Smooth muscle cell of the brain vasculature (primary cell): ENCODE measurements at regions not wholly inside any gene's neighbourhood (a gene's known extent, or its start where the extent isn't known, plus 50 kb on each side); places are given as distances from the start of the nearest gene placed in this dataset.
"Not testable (repeated sequence)": the region's sequence is repeated elsewhere in the genome, so short reads cannot be mapped to it uniquely, and the experiment has no call there.

ENCODE experiments used
- DNase-seq: peaks from one replicate; pipeline ENCODE4 v3.0.0-alpha.2; 2012; ENCODE audit warnings: low read depth, low spot score

DNA sequence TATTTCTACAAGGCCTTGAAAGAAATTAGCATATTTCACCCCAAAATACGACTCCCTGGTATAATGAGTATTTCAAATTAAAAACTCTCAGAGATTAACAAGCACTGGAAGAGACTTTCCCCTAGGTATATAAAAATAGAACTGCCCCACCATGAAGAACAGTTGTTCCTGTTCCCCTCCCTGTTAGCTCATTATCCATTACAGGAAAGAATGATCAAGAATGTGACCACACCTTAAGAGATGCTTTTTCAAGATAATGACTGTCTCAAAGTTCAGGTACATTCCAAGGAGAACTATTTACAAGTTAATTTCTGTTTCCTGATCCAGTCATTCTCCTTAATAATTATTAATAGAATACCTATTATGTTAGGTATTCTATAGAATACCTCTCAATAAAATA lies 1220.6 kb upstream of the CDH2 start:
- DNase-seq = no peak

DNA sequence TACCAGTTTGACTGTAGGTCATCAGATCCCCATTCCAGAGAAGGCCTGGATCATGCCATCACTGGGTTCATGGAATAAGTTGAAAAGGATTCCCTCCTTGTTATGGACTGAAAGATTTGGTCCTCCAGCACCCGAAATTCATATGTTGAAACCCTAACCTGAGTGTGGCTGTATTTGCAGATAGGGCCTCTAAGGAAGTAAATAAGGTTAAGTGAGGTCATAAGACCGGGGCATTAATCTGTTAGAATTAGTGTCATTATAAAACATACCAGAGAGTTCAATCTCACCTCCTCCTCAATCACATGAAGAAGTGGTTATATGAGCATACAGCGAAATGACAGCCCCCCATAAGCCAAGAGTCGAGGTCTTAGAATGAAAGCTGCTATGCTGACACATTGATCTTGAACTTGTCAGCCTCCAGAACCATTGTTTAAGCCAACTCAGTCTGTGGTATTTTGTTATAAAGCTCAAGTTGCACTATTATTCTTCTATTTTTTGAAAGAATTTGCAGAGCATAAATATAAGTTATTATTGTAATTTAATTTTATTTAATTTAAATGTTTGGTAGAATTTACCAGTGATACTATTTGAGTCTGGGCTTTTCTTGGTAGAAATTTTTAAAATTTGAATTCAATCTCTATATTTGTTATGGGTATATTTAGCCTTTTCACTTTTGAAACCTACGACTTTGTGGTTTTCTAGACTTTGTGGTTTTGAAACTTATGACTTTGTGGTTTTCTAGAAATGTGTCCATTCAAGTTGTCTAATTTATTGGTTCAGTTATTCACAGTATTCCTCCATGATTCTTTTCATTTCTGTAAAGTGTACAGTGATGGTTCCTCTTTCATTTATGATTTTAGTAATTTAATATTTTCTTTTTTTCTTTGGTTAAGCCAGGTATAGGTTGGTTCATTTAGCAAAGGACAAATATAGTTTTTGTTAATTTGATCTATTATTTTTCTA lies 1206.7 kb upstream of the CDH2 start:
- DNase-seq = no peak

DNA sequence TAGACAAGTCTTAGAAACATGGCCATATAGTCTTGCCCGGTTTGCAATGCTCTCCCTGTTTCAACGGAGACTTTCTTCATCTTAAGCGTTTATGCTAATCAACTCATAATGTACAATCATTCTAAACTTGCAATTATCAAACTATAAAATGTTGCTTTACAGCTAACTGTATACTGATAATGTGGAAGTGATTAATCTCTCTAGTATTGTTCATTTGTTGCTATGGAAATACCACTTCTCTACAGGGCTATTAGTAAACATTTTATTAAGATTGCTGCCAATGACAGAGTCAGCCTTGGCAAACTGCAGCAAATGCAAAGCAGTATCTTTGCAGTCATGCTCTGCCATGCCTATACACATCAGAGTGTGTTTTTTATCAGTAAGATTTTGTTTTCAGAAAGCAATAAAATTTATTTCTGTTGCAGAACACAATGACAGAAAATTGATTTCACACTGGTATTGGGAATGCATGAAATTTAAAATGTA lies 1201.8 kb upstream of the CDH2 start:
- DNase-seq = no peak

DNA sequence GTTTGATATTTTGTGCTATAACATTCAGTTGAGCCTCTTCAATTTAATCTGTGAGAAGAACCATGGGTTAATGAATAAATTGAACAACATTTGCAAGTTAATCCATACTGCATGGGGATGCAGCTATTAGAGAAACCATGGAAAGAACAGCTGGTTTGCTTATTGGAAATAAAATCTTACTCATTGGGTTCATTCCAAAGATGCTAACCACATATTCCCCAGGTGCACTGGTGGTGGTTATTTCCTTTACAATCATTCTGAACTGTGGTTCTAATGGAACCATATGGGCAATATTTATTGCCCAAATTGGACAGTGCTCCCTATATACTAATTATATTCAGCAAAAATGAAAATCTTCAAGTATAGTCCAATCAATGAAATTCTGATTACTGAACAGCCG lies 1200.4 kb upstream of the CDH2 start:
- no peak for DNase-seq

DNA sequence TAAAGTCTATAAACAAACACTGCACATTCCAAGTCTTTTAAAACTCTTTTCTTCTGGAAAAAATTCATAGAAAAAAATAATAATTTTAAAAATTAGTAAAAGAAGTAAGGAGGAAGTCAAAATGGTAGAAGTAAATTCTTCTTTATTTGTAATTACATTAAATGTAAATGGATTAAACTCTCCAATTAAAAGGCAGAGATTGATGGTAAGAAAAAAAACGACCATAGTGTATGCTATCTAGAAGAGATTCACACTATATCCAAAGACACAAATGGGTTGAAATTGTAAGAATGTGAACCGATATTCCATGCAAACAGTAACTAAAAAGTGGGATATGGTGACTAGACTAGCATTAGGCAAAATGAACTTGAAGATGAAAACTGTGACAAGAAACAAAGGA lies 1196.1 kb upstream of the CDH2 start:
- DNase-seq = no peak

DNA sequence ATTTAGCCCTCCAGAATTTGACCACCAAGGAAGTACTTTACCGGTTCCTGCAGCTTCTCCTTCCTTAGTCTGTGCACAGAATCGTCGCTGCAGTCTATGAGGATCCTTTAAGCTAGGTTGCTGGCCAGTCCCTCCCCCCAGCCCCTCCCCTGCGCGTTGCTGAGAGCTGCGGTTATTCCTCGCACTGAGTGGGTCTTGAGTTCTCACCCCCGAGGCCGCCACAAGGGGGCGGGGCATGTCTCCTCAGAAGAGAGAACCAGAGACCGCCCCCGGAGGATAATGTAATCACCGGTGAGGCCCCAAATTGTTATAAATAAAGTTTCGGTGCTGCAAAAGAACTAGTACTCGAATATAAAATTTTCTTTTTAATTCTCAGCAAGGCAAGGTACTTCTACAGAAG lies 1184.9 kb upstream of the CDH2 start:
- no peak for DNase-seq

DNA sequence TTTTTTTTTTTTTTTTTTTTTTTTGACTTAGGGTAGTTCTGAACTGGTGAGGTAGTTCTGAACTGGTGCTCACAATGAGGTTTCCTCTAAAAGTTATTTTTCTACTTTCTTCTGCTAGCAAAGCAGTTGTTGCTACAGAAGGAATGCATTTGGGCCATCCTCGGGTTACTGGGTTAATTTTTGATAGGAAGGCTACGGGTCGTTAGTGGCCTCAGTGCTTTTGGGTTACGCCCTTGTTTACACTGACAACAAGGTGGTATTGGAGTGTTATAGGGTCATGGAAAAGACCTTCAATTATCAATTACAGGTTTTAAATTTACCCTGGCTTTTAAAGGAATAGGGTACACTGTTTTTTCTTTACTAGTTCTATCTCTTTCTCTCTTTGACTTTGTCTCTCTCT lies 1183.7 kb upstream of the CDH2 start:
- DNase-seq = not testable (repeated sequence)

DNA sequence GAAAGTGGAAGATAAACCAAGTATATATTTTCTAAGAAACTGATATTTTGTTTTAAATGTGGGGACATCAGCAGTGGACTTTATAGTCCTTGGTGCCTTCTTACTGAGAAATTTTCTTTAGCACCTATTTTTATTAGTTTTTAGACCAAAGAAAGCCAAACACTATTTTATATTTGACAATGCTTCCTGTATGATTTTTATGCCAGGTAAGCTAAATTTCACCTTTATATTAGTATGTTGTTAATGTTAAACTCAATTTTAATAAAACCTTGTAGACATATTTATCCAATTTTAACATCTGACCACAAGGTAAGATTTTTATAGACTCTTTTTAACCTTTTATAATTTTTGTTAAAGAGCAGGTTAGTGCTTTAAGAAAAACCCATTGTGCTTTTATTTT lies 1182.3 kb upstream of the CDH2 start:
- DNase-seq = not testable (repeated sequence)

DNA sequence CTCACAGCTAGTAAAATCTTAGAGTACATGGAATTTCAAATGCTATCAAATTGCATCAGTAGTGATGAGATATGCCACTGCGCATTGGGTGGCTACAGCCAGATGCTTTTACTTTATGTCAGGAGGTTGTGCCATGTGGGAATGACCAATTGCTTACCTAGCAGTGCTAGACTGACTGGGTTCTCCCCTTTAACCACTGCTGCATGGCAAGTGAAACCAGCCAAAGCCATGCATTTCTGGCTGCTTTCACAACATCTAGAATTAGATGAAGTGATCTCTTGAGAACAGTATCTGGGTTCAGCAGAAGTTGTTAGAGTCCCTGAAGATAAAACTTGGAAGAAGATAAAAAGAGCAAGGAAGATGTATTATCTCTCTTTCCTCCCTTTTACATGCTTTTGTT lies 1174.2 kb upstream of the CDH2 start:
- no peak for DNase-seq

DNA sequence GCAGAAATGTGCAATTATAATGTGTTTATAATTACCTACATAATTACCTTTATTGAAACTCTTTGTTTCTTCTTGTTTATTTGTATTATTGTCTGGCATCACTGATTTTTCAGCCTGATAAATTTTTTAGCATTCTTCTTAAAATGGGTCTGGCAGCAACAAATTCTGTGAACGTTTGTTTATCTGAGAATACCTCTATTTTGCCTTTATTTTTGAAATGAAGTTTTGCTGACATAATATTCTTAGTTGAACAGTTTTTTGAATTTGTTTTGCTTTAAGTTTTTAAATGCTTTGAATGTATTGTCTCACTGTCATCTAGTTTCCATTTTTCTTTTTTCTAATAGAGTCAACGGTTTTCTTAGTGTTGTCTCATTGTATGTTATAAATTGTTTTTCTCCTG lies 1152.0 kb upstream of the CDH2 start:
- DNase-seq = no peak

DNA sequence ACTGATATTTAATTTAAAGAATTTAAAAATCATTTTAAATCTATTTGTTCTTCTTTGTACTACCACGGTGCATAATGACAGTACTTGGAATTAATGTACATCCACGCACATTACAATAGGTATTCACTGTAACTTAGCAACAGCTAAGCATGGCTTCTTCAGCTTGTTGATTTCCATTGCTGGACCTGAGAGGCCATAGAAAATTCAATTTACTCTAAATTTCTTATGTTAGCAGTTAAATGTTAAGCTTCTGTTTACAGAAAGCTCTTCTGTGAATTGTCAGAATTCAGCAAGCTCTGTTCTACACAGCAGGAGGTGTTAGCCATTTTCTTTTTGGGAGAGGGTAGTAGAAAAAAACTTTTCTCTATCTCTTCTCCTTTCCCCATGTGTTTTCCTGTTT lies 1149.3 kb upstream of the CDH2 start:
- DNase-seq = no peak

DNA sequence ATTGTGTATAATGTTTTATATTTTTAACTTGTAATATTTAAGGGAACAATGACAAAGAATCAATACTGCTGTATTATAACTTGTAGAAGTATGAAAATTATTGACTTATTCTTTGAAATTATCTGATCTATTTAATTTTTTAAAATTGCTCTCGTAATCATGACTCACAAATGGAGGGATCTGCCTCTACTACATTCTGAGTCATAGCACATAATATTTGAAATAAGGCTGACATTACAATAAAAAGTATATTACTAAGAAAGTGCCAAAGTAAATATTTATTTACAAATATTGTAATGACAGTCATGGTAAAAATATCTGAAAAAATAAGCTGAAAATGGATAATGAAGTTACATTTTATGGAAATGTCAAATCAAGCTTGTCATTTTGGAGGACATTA lies 1144.6 kb upstream of the CDH2 start:
- no peak for DNase-seq

DNA sequence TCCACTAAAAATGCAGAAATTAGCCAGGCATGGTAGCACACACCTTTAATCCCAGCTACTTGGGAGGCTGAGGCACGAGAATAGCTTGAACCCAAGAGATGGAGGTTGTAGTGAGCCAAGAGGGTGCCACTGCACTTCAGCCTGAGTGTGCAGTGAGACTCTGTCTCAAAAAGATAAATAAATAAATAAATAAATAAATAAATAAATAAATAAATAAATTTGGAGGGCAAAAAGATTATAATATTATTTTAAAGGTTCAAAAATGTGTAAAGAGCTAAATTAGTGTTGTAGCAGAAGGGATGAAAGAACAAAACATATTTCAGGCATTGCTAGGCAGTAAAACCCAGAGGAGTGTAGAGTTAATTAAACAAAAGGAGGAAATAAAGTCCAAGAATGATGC lies 1136.4 kb upstream of the CDH2 start:
- DNase-seq = no peak

DNA sequence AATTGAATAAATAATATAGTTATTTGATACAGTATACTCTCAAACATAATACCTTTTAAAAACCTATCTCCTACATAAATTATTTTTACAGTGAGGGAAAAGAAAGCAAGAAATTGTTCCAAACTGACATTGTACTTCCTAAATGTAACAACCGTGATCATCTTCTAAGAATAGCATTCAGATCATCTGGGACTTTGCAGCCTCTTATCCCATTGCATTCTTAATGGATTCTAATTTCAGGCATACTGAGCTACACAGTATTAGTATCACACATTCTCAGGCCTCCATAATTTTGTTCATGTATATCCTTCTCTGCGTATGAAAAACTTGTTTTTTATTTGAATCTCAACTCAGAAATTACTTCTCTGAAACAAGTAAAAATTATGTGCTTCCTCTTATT lies 1134.7 kb upstream of the CDH2 start:
- DNase-seq = no peak

DNA sequence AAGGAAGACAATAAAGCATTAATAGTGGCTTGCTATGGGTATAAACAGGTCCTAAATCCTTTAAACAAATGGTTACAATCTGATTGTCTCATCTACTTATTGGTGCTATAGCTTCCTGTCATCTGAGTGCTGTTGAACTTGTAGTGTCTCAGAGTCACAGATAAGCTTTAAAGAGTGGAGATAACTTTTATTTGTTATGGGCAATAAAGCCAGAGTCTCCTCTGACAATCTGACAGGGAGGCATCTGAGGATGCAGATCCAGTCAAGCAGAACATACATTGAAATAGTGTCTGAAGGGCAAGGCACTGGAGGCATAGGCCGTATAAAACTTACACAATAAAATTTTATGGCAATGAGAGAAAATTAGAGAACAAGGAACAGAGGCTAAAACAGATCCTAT lies 1132.4 kb upstream of the CDH2 start:
- DNase-seq = no peak

DNA sequence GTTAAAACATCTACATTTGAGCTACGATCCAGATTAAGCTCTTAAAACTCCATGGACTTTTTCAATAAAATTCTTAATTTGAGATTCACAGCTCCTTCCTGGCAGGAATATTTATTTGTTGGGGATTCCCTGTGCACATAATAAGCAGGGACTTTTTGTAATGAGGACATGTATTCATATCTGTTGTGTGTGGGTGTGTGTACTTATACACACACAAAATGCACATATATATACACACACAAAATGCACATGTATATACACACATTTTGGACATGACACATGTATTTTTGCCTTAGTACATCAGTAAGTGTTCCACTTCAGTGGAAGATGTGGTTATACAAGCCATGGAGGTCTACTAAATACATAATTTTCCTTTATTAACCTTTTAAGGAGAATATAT lies 1131.1 kb upstream of the CDH2 start:
- DNase-seq = no peak

DNA sequence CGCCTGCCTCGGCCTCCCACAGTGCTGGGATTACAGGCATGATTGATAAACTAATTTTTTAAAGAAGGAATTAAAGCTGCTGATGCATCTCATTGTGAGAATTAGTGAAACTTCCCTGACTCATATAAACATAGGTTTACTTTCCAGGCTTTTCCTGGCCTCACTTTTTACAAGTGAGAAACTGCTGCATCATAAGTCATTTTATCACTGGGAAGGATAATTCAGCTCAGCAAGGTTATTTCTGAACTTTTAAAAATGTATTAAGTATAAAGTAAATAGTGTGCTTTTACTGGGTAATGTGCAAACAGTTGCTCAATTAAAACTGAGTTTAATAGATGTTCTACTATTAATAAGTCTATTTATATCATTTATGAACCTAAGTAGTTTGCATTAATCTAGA lies 1130.3 kb upstream of the CDH2 start:
- DNase-seq = no peak

DNA sequence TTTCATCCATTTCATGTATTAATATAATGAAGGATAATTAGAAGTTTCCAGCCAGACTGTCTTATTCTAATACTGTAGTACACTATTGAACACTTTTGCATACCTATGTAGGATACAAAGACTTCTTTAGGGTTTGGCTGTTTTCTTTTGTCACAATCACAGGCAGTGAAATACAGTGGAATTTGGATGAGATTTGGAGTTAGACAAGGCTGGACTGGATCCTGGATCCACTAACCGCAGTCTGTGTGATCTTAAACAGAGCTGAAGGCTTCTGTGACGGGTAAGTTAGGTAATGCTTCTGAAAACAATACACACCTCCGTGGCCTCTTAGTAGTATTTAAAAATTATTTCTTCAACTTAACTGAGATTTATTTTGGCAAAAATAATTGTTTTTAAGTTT lies 1128.6 kb upstream of the CDH2 start:
- DNase-seq = no peak

DNA sequence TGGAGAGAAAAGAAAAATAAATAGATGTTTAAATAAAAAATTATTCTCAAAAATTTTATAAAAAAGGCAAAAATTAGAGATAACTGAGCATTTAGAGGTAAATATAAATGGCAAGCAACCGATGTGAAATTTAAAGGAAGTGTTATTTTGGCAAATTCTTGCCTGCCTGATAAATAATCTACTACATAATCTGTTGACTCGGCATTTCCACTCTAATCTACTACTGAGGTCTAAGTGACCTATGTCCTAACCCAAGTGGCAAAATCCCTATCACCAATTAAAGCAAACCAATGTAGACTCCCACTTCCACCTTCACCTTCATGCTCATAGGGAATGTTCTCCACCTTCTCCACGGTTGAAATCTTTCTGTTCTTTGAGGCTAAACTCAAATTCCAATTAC lies 1124.1 kb upstream of the CDH2 start:
- no peak for DNase-seq

DNA sequence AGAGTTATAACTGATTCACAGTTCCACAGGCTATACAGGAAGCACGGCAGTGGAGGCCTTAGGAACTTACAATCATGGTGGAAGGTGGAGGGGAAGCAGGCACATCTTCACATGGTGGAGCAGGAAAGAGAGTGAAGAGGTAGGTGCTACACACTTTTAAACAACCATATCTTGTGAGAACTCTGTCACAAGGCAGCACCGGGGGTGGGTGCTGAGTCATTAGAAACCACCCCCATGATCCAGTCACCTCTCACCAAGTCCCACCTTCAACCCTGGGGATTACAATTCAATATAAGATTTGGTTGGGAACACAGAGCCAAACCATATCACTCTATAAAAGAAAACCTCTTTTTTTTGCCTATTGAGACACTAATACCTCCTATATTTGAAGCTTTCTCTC lies 1108.5 kb upstream of the CDH2 start:
- no peak for DNase-seq

DNA sequence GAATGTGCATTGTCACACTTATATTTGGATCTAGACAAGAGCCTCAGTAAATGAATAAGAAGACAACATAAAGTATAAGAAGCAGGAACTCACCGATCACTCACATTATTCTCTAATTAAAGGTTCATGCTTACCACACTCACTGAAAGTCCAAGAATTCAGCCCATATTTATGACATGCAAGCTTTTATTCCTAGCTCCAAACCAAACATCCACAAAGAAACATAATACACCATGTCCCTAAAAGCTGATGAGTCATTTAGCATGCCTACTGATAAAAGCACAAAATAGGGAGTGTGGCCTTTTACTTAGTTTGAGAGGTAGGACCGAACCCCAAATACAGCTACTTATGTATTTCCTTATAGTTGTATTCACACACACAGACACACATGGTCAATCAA lies 1094.6 kb upstream of the CDH2 start:
- DNase-seq = no peak

DNA sequence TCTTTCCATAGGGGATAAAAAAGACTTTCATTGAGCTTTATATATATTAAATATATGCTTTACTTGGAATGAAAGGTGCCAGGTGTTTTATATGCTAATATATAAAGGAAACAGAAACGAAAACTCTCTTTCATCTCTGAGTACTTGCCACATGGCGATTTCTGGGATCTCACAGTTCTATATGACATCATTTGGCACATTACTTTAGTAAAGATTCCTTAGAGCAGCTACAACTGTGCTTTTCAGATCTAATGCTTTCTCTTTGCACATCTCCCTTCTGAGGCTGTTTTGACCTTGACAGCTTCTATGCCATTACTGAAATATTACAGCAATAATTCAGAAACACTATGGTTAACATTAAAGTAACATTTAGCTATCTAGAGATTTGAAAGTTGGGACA lies 1082.9 kb upstream of the CDH2 start:
- DNase-seq = no peak

DNA sequence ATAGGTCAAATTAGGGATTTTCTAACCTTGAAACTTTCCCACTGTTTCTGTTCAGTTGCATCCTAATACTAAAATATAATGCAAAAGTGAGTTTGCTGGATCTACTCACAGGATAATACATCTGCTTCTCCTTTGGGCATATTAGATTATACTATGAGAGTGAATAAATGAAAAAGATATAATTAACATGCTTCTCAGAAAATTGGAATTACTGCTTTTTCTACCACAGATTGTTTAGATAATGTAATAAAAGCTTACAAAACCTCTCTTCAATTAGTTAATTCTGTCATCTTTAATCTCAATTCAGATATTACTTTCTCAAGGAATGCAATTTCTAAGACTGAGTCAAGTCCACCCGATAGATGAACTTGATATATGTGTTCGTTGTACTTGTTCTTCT lies 1077.2 kb upstream of the CDH2 start:
- DNase-seq = no peak

DNA sequence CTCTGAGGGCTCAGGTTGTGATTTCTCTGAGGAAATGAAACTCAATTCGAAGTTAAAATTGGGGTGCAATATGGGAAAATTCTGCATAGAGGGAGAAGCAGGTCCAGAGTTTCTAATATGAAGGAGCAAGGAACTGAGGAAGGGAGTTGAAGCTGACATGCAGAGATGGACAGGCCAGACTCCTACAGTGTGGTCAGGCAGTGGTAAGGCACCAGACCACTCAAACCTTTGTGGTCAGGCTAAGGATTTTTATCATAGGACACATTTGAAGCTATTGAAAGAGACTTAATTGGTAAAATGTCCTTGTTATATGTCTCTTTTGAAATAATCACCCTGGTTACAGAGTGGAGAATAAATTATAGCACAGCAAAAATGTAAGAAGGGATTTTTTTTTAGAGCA lies 1074.8 kb upstream of the CDH2 start:
- DNase-seq = no peak
